Mesenchymal stem cell (in vitro differentiated cells and primary cell): ENCODE measurements at regions not wholly inside any gene's neighbourhood (a gene's known extent, or its start where the extent isn't known, plus 50 kb on each side); places are given as distances from the start of the nearest gene placed in this dataset.
A peak's percentile ranks its signal among the peaks of the same experiment; 100 is the strongest.

Source experiments
- DNase-seq: peaks from one replicate; pipeline ENCODE4 v3.0.0-alpha.2; 2013
- H2AFZ ChIP-seq: one replicate; pipeline ENCODE4 v1.6.1; 2013; ENCODE audit warnings: low read depth, mild to moderate bottlenecking, control low read depth, inconsistent platforms, low read length, moderate library complexity
- H2AK5ac ChIP-seq: 2 replicates; pipeline ENCODE4 v1.6.1; 2013; ENCODE audit warnings: low read length, moderate library complexity, mild to moderate bottlenecking, inconsistent platforms; ENCODE audit not compliant: severe bottlenecking
- H2BK120ac ChIP-seq: one replicate; pipeline ENCODE4 v1.6.1; 2013; ENCODE audit warnings: low read depth, mild to moderate bottlenecking, inconsistent platforms, low read length, moderate library complexity
- H2BK12ac ChIP-seq, 2 experiments: one replicate each; pipeline ENCODE4 v1.6.1; 2013; ENCODE audit warnings: inconsistent platforms in 2 of 2, low read length in 2 of 2, mild to moderate bottlenecking in 2 of 2, moderate library complexity in 2 of 2, control low read depth in 1 of 2
- H2BK15ac ChIP-seq: one replicate; pipeline ENCODE4 v1.6.1; 2013; ENCODE audit warnings: mild to moderate bottlenecking, low read depth, inconsistent platforms; ENCODE audit not compliant: poor library complexity, severe bottlenecking
- H2BK5ac ChIP-seq: 2 replicates; pipeline ENCODE4 v1.6.1; 2013; ENCODE audit warnings: low read depth, mild to moderate bottlenecking, low read length, control low read depth, inconsistent platforms; ENCODE audit not compliant: poor library complexity, severe bottlenecking
- H3K14ac ChIP-seq, 2 experiments: one replicate each; pipeline ENCODE4 v1.6.1; 2013; ENCODE audit warnings: inconsistent platforms in 2 of 2, low read length in 2 of 2, control low read depth in 1 of 2, mild to moderate bottlenecking in 1 of 2, moderate library complexity in 1 of 2
- H3K18ac ChIP-seq, 2 experiments: one replicate each; pipeline ENCODE4 v1.6.1; 2013; ENCODE audit warnings: inconsistent platforms in 2 of 2, low read length in 2 of 2, control low read depth in 1 of 2, low read depth in 1 of 2, mild to moderate bottlenecking in 1 of 2
- H3K23ac ChIP-seq, 2 experiments: one replicate each; pipeline ENCODE4 v1.6.1; 2013; ENCODE audit warnings: inconsistent platforms in 2 of 2, low read length in 2 of 2, mild to moderate bottlenecking in 2 of 2, moderate library complexity in 2 of 2, control low read depth in 1 of 2
- H3K27ac ChIP-seq: 2 replicates; pipeline ENCODE4 v1.5.1; 2013; ENCODE audit warnings: mild to moderate bottlenecking, moderate library complexity, low read length, control low read depth, inconsistent platforms; ENCODE audit not compliant: poor library complexity, severe bottlenecking
- H3K27me3 ChIP-seq, 2 experiments: 2 replicates each; pipeline versions ENCODE4 v1.6.1 to v1.7.0; 2013; ENCODE audit warnings: low read length in 2 of 2, mild to moderate bottlenecking in 2 of 2, moderate library complexity in 2 of 2, control low read depth in 1 of 2, inconsistent platforms in 1 of 2; ENCODE audit not compliant: control insufficient read depth in 1 of 2, insufficient read depth in 1 of 2
- H3K36me3 ChIP-seq, 2 experiments: 2 replicates each; pipeline versions ENCODE4 v1.6.1 to v1.7.0; 2013; ENCODE audit warnings: low read length in 2 of 2, control low read depth in 1 of 2, inconsistent platforms in 1 of 2, low read depth in 1 of 2, mild to moderate bottlenecking in 1 of 2; ENCODE audit not compliant: insufficient read depth in 2 of 2, control insufficient read depth in 1 of 2
- H3K4ac ChIP-seq, 2 experiments: one replicate each; pipeline ENCODE4 v1.6.1; 2013; ENCODE audit warnings: inconsistent platforms in 2 of 2, low read length in 2 of 2, mild to moderate bottlenecking in 2 of 2, moderate library complexity in 2 of 2, control low read depth in 1 of 2, low read depth in 1 of 2
- H3K4me1 ChIP-seq: 2 replicates; pipeline ENCODE4 v1.6.1; 2013; ENCODE audit warnings: low read depth, low read length, control low read depth; ENCODE audit not compliant: control insufficient read depth, insufficient read depth
- H3K4me2 ChIP-seq: 2 replicates; pipeline ENCODE4 v1.6.1; 2013; ENCODE audit warnings: low read length, mild to moderate bottlenecking, inconsistent platforms; ENCODE audit not compliant: poor library complexity, severe bottlenecking
- H3K4me3 ChIP-seq, 2 experiments: 2 replicates each; pipeline versions ENCODE4 v1.5.1 to v1.7.0; 2013; ENCODE audit warnings: low read length in 2 of 2, mild to moderate bottlenecking in 2 of 2, control low read depth in 1 of 2, low read depth in 1 of 2; ENCODE audit not compliant: insufficient read depth in 1 of 2
- H3K79me1 ChIP-seq: replicated peaks from 2 replicates; pipeline ENCODE4 v1.6.1; 2013; ENCODE audit warnings: mild to moderate bottlenecking, control low read depth, low read length, inconsistent platforms; ENCODE audit not compliant: poor library complexity, severe bottlenecking
- H3K9ac ChIP-seq: 2 replicates; pipeline ENCODE4 v1.7.0; 2013; ENCODE audit warnings: mild to moderate bottlenecking, low read length, moderate library complexity
- H3K9me3 ChIP-seq: 2 replicates; pipeline ENCODE4 v1.7.0; 2013; ENCODE audit warnings: mild to moderate bottlenecking, low read length; ENCODE audit not compliant: control insufficient read depth
- H4K8ac ChIP-seq: one replicate; pipeline ENCODE4 v1.6.1; 2013; ENCODE audit warnings: inconsistent platforms, mild to moderate bottlenecking, low read length, moderate library complexity
- H4K91ac ChIP-seq: one replicate; pipeline ENCODE4 v1.6.1; 2013; ENCODE audit warnings: mild to moderate bottlenecking, low read length, inconsistent platforms
- WGBS: methylation state at CpG from one replicate; pipeline ENCODE4 v1.1.7; 2013; ENCODE audit warnings: mixed read lengths; 5-methylcytosine and 5-hydroxymethylcytosine counted together

GRCh38 chr7:70951271-70951962 lies 180.5 kb upstream of the GALNT17 start:
- H3K4me1 ChIP-seq: no peaks in the 10 kb centered on the region

GRCh38 chr7:70952311-70952710 lies 179.6 kb upstream of the GALNT17 start:
- Histone ChIP-seq H3K79me1 (no peaks in the 10 kb centered on the region), H3K18ac (no peak overlapping the region), H3K9ac (no peak overlapping the region), H2BK120ac (no peak overlapping the region), H2BK15ac (no peak overlapping the region), H3K14ac (no peak overlapping the region), H4K8ac (no peak overlapping the region), H3K23ac (no peak overlapping the region), H3K27me3 (no peaks in the 10 kb centered on the region), H3K27ac (no peak overlapping the region), H2BK12ac (no peak overlapping the region), H3K4me2 (no peak overlapping the region), H3K36me3 (no peaks in the 10 kb centered on the region), H2AFZ (no peak overlapping the region), H4K91ac (no peak overlapping the region), H3K4me1 (no peaks in the 10 kb centered on the region), H3K9me3 (peaks cover 16% of the 10 kb centered on the region), H3K4ac (no peak overlapping the region), H3K4me3 (peak overlapping the region in 1 of 2 experiments; percentile 3), H2BK5ac (no peak overlapping the region), H2AK5ac (no peak overlapping the region)
- WGBS: 80% methylated on average over 8 of the region's 8 CpGs
- DNase-seq: no peak

More at GRCh38 chr7:70951271-70951962, 180.5 kb upstream of the GALNT17 start:
- H2BK120ac ChIP-seq: no peak overlapping the region
- no peak overlapping the region for H3K4ac ChIP-seq
- no peak overlapping the region for H4K8ac ChIP-seq
- no peak overlapping the region for H3K4me3 ChIP-seq
- no peak overlapping the region for H3K23ac ChIP-seq
- H3K36me3 ChIP-seq: no peaks in the 10 kb centered on the region
- peaks cover 20% of the 10 kb centered on the region for H3K9me3 ChIP-seq
- no peak overlapping the region for H3K4me2 ChIP-seq
- no peak overlapping the region for H2AK5ac ChIP-seq
- 55% methylated on average over 8 of the region's 8 CpGs for WGBS
- no peak overlapping the region for H2BK15ac ChIP-seq
- no peak overlapping the region for H2BK5ac ChIP-seq
- DNase-seq: no peak
- no peaks in the 10 kb centered on the region for H3K79me1 ChIP-seq
- H3K27ac ChIP-seq: no peak overlapping the region
- H3K9ac ChIP-seq: no peak overlapping the region
- no peak overlapping the region for H3K18ac ChIP-seq
- H2AFZ ChIP-seq: no peak overlapping the region
- no peaks in the 10 kb centered on the region for H3K27me3 ChIP-seq
- no peak overlapping the region for H3K14ac ChIP-seq
- H2BK12ac ChIP-seq: no peak overlapping the region
- H4K91ac ChIP-seq: no peak overlapping the region

GRCh38 chr7:70953331-70953741 lies 178.6 kb upstream of the GALNT17 start:
- H3K23ac ChIP-seq: no peak overlapping the region
- H3K4me3 ChIP-seq: no peak overlapping the region
- H3K79me1 ChIP-seq: no peaks in the 10 kb centered on the region
- H2BK15ac ChIP-seq: no peak overlapping the region
- no peaks in the 10 kb centered on the region for H3K4me1 ChIP-seq
- H2AK5ac ChIP-seq: no peak overlapping the region
- H3K27me3 ChIP-seq: no peaks in the 10 kb centered on the region
- H3K14ac ChIP-seq: no peak overlapping the region
- no peak overlapping the region for H4K8ac ChIP-seq
- H2BK12ac ChIP-seq: no peak overlapping the region
- no peak overlapping the region for H3K4me2 ChIP-seq
- H3K9ac ChIP-seq: no peak overlapping the region
- H3K27ac ChIP-seq: no peak overlapping the region
- H3K4ac ChIP-seq: no peak overlapping the region
- no peak overlapping the region for H2BK120ac ChIP-seq
- H2BK5ac ChIP-seq: no peak overlapping the region
- no peak overlapping the region for H3K18ac ChIP-seq
- 69% methylated on average over 6 of the region's 6 CpGs for WGBS
- no peak overlapping the region for H2AFZ ChIP-seq
- no peak for DNase-seq
- H4K91ac ChIP-seq: no peak overlapping the region
- H3K9me3 ChIP-seq: peaks cover 10% of the 10 kb centered on the region
- H3K36me3 ChIP-seq: no peaks in the 10 kb centered on the region

- Histone ChIP-seq H3K9me3 (peaks cover 6% of the 10 kb centered on the region), H4K8ac (no peak overlapping the region), H2AFZ (no peak overlapping the region), H3K27ac (no peak overlapping the region), H3K27me3 (no peaks in the 10 kb centered on the region), H3K79me1 (no peaks in the 10 kb centered on the region), H2BK15ac (no peak overlapping the region), H2BK5ac (no peak overlapping the region), H2AK5ac (no peak overlapping the region), H3K4ac (no peak overlapping the region), H4K91ac (no peak overlapping the region), H3K18ac (no peak overlapping the region), H3K4me2 (no peak overlapping the region), H3K4me1 (no peaks in the 10 kb centered on the region), H2BK12ac (no peak overlapping the region), H3K9ac (no peak overlapping the region), H3K4me3 (no peak overlapping the region), H3K36me3 (no peaks in the 10 kb centered on the region), H3K14ac (no peak overlapping the region), H3K23ac (no peak overlapping the region), H2BK120ac (no peak overlapping the region)
- WGBS: 58% methylated on average over 4 of the region's 6 CpGs
- no peak for DNase-seq
Observed at GRCh38 chr7:70953796-70954195, 178.1 kb upstream of the GALNT17 start.
